SH-SY5Y (cell line): ENCODE measurements at regions not wholly inside any gene's neighbourhood (a gene's known extent, or its start where the extent isn't known, plus 50 kb on each side); places are given as distances from the start of the nearest gene placed in this dataset.

Experiments
- GATA2 ChIP-seq: IDR thresholded peaks from 2 replicates; pipeline ENCODE4 v1.6.1; 2011; ENCODE audit warnings: mild to moderate bottlenecking, low read depth, low read length
- GATA3 ChIP-seq: IDR thresholded peaks from 2 replicates; pipeline ENCODE4 v1.6.1; 2011; ENCODE audit warnings: low read depth, mild to moderate bottlenecking, low read length, moderate library complexity

GRCh38 chr9:107975426-107976010, 485.9 kb upstream of the KLF4 start:
- TF ChIP-seq GATA2: no peak
- no peak for TF ChIP-seq GATA3
